RWPE2 (cell line): ENCODE measurements at regions not wholly inside any gene's neighbourhood (a gene's known extent, or its start where the extent isn't known, plus 50 kb on each side); places are given as distances from the start of the nearest gene placed in this dataset.

Experiments used
- ATAC-seq: fragments of 200-7000 bp; cut with Tn5 transposase; 3 replicates; pipeline ENCODE4 v1.9.1; 2021; ENCODE audit warnings: low read depth
- DNase-seq: peaks from one replicate; pipeline ENCODE4 v3.0.0-alpha.2; 2020; ENCODE audit warnings: low spot score
- H3K27ac ChIP-seq: fragments of 450-650 bp; 2 replicates; pipeline ENCODE4 v1.5.1; 2017; ENCODE audit warnings: mild to moderate bottlenecking; ENCODE audit not compliant: poor library complexity, severe bottlenecking
- H3K27me3 ChIP-seq: fragments of 250-450 bp; sonication (Bioruptor Pico); 2 replicates; pipeline ENCODE4 v1.5.1; 2021; ENCODE audit warnings: mild to moderate bottlenecking, moderate library complexity; ENCODE audit not compliant: insufficient read depth, poor library complexity, severe bottlenecking
- H3K36me3 ChIP-seq: fragments of 250-450 bp; sonication (Bioruptor Pico); 2 replicates; pipeline ENCODE4 v1.5.1; 2020; ENCODE audit warnings: low read depth, mild to moderate bottlenecking, moderate library complexity
- H3K4me1 ChIP-seq: fragments of 250-450 bp; sonication (Bioruptor Pico); 2 replicates; pipeline ENCODE4 v1.5.1; 2021; ENCODE audit warnings: mild to moderate bottlenecking, moderate library complexity; ENCODE audit not compliant: insufficient read depth, poor library complexity, severe bottlenecking
- H3K4me3 ChIP-seq: fragments of 250-450 bp; sonication (Bioruptor Pico); 2 replicates; pipeline ENCODE4 v1.5.1; 2021; ENCODE audit warnings: mild to moderate bottlenecking, moderate library complexity; ENCODE audit not compliant: severe bottlenecking
- H3K9me3 ChIP-seq: fragments of 250-450 bp; sonication (Bioruptor Pico); 2 replicates; pipeline ENCODE4 v1.5.1; 2021; ENCODE audit warnings: mild to moderate bottlenecking, moderate library complexity; ENCODE audit not compliant: severe bottlenecking
- TF ChIP-seq, protein P1 (sequence below): fragments of 450-650 bp; IDR thresholded peaks from one replicate; pipeline ENCODE4 v1.5.1; 2017; ENCODE audit warnings: mild to moderate bottlenecking, moderate library complexity; ENCODE audit not compliant: poor library complexity, severe bottlenecking

DNA sequence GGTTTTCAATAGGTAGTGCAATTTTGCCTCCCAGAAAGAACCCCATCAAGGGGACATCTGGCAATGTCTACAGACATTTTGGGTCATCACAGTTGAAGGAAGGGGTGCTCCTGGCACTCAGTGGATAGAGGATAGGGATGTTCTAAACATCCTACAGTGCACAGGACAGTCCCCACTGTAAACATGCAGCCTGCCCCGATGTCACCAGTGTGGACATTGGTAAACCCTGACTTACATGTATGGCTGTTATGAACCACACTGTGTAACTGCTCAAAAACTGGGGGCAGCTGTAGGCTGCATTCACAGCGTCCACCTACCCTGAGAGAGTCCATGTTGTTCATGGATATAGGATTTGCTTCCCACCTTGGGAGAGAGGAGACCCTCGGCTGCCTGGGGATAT lies 79.3 kb upstream of the FOXQ1 start:
- Histone ChIP-seq H3K27ac (no peak overlapping the region), H3K4me1 (no peaks in the 10 kb centered on the region), H3K9me3 (no peaks in the 10 kb centered on the region), H3K36me3 (no peaks in the 10 kb centered on the region), H3K27me3 (no peaks in the 10 kb centered on the region), H3K4me3 (no peak overlapping the region)
- ATAC-seq, result no peak
- DNase-seq, result no peak
- TF ChIP-seq, protein P1, sequence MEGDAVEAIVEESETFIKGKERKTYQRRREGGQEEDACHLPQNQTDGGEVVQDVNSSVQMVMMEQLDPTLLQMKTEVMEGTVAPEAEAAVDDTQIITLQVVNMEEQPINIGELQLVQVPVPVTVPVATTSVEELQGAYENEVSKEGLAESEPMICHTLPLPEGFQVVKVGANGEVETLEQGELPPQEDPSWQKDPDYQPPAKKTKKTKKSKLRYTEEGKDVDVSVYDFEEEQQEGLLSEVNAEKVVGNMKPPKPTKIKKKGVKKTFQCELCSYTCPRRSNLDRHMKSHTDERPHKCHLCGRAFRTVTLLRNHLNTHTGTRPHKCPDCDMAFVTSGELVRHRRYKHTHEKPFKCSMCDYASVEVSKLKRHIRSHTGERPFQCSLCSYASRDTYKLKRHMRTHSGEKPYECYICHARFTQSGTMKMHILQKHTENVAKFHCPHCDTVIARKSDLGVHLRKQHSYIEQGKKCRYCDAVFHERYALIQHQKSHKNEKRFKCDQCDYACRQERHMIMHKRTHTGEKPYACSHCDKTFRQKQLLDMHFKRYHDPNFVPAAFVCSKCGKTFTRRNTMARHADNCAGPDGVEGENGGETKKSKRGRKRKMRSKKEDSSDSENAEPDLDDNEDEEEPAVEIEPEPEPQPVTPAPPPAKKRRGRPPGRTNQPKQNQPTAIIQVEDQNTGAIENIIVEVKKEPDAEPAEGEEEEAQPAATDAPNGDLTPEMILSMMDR, result no peak

DNA sequence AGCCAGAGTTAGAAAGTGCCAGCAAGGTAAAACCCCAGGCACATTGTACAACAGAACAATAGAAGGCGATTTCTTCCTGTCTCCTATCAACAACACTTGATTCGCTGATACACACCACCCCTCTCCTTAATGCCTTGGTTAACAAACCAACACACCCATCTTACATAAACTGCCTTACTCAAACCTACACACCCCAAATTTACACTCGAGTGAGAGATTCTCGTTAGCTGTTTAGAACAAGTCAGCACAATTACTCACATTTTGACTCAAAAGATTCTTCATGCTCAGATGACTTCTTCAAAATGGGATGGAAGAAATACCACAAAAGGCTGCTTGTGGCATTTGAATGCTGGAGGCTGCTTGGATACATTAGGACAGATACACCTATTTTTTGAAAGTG lies 80.0 kb upstream of the FOXQ1 start:
- no peak overlapping the region for H3K27ac ChIP-seq
- H3K27me3 ChIP-seq, result no peaks in the 10 kb centered on the region
- no peaks in the 10 kb centered on the region for H3K36me3 ChIP-seq
- H3K9me3 ChIP-seq, result no peaks in the 10 kb centered on the region
- no peaks in the 10 kb centered on the region for H3K4me1 ChIP-seq
- ATAC-seq (no peak), DNase-seq (no peak)
- TF ChIP-seq, protein P1, result no peak
- no peak overlapping the region for H3K4me3 ChIP-seq

DNA sequence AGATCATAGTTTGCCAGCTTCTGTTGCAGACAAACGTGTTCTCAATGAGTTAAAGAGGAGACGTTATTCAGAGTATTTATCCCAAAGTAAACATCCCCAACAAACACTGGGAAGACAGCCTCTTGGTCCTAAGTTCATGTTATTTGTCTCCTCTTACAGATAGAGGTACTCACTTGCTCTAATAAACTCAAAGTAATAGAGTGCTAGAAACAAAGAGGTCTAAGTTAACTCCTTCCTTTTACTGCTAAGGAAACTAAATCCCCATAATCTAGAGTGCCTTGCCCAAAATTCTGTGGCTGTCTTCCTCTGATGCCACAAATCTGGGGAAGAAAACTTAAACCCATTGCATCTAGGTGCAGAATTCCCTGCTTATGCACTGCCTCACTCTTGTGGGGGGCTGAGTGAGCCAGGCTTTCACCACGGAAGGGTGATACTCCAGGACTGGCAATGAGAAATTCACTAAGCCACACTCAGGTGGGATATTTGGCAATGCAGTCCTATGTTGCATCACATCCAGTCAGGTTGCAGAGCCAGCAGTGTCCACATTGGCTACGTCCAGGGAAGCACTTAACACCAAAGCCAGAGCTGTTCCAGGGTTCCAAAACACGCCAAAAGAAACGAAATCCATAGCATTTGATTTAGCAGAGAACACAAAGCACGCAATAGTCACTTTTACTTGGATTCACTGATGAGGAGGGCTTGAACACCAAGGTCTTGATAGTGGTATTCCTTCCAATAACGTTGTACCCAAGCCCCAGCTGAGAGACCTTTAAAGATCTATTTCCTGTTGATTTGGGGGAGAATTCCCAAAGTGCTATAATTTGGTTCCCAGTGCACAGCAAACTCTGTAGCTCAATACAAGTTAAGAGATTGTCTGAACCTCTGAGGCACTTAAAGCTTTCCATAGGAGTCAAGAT lies 81.0 kb upstream of the FOXQ1 start:
- ATAC-seq, result no peak
- no peak overlapping the region for H3K4me3 ChIP-seq

DNA sequence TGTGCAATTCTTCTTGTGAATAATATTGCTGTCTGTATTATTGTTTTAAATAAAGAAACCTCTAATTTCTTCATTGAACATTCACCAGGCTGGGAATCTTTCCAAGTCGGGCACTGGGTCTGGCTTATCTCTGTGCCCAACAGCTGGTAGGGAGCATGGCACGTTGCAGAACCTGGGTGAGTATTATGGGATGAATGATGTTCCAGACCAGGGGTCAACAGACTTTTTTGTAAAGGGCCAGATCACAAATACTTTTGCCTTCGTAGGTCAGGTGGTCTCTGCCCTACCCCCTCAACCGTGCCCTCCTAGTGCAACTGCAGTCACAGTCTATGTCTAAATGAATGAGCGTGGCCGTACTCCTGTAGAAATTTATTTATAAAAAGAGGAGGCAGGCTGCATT lies 81.6 kb upstream of the FOXQ1 start:
- Histone ChIP-seq H3K9me3 (no peaks in the 10 kb centered on the region), H3K27ac (no peak overlapping the region), H3K4me3 (no peak overlapping the region), H3K36me3 (no peaks in the 10 kb centered on the region), H3K4me1 (no peaks in the 10 kb centered on the region), H3K27me3 (no peaks in the 10 kb centered on the region)
- DNase-seq, result no peak
- ATAC-seq, result no peak
- TF ChIP-seq, protein P1, result no peak

More for the DNA sequence above, 81.0 kb upstream of the FOXQ1 start:
- H3K9me3 ChIP-seq, result no peaks in the 10 kb centered on the region
- TF ChIP-seq, protein P1, result no peak
- no peaks in the 10 kb centered on the region for H3K36me3 ChIP-seq
- no peak overlapping the region for H3K27ac ChIP-seq
- no peaks in the 10 kb centered on the region for H3K4me1 ChIP-seq
- DNase-seq, result no peak
- H3K27me3 ChIP-seq, result no peaks in the 10 kb centered on the region

DNA sequence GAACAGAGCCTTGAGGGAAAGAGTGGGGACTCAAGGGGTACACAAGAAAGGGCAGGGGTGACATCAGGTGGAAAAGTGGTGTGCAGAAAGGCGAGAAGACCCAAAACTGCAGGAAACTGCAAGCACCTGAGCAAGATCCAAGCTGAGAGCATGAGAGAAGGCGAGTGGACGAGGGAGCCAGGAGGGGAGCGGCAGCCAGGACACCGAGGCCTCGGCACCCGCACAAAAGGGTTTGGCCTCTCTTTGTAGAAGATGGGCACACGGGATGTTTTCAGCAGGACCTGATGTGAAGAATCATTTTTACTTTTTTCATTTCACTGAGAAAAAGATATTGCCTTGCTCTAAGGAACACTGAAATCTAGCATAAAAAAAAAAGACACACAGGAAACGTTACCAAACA lies 82.1 kb upstream of the FOXQ1 start:
- Histone ChIP-seq H3K27me3 (no peaks in the 10 kb centered on the region), H3K4me1 (no peaks in the 10 kb centered on the region)
- TF ChIP-seq, protein P1, result no peak

More for the DNA sequence above, 82.1 kb upstream of the FOXQ1 start:
- Histone ChIP-seq H3K9me3 (no peaks in the 10 kb centered on the region), H3K4me3 (no peak overlapping the region), H3K36me3 (no peaks in the 10 kb centered on the region), H3K27ac (no peak overlapping the region)
- no peak for ATAC-seq
- no peak for DNase-seq
